ENCODE measurements at regions not wholly inside any gene's neighbourhood (a gene's known extent, or its start where the extent isn't known, plus 50 kb on each side); places are given as distances from the start of the nearest gene placed in this dataset.
"Not testable (repeated sequence)": the region's sequence is repeated elsewhere in the genome, so short reads cannot be mapped to it uniquely, and the experiment has no call there.

DNA sequence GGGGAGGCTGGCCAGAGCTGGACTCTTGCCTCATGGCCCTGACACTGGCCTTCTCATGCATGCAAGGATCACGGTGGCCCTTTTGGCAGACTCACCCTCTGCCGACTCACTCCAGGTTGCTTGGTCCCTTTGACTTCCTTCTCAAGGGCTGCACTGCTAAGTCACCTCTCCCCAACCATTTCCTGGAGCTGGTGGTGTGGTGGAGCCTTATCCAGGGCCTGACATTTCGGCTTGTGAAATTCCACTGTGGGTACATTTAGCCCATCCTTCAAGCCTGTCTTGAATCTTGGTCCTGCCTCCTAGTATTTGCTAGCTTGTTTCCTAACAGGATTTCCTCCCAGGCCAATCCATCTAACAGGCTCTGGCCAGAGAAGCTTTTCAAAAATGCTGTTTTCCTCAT, 52.6 kb upstream of the JUN start:
- DNase-seq (ENCODE audit: low spot score), result no peak

DNA sequence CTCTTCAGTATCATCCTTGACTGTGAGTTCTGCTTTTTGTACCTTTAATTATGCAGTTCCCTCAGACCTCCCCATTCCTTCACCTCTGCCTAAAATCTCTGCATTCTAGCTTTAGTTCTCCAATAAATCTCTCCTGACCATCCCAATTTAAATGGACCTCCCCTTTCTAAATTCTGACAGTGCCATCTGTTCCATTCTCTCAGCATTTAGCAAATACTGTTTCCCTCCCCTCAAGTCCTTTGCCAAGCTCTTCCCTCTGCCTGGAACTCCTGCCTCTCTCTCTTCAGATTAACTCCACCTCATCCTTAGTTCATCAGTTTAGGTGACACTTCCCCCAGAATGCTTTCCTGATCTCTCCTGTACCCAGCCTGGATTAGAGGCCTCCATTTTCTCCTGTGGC, 54.0 kb upstream of the JUN start:
- DNase-seq (ENCODE audit: low spot score), result no peak

DNA sequence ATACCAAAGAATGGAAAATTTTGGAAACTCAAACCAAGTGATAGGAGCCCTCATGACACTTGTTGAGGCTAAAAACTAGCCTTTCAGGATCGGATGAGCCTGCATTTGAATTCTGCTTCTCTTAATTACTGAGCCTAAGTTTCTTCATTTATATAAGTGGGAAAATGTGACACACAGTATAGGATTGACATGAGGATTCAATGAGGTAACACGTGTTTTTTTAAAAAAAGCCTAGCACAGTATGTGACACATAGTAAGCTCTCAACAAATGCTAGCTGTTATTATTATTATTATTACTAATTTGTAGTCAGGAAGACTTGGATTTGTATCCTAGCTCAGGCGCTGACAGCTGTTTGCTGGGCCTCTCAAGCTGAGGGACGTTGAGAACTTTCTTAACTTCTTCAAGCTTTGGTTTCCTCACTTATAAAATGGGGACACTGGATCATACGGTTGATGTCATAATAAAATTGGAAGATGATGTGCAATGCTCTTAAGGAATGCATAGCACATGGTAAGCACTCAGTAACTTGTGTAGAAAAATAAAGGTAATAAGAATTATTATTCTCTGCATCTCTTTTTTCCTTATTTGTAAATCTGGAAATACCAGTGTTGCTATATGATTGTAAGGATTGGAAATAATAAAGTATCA, 55.4 kb upstream of the JUN start:
- no peak for DNase-seq (ENCODE audit: low spot score)

DNA sequence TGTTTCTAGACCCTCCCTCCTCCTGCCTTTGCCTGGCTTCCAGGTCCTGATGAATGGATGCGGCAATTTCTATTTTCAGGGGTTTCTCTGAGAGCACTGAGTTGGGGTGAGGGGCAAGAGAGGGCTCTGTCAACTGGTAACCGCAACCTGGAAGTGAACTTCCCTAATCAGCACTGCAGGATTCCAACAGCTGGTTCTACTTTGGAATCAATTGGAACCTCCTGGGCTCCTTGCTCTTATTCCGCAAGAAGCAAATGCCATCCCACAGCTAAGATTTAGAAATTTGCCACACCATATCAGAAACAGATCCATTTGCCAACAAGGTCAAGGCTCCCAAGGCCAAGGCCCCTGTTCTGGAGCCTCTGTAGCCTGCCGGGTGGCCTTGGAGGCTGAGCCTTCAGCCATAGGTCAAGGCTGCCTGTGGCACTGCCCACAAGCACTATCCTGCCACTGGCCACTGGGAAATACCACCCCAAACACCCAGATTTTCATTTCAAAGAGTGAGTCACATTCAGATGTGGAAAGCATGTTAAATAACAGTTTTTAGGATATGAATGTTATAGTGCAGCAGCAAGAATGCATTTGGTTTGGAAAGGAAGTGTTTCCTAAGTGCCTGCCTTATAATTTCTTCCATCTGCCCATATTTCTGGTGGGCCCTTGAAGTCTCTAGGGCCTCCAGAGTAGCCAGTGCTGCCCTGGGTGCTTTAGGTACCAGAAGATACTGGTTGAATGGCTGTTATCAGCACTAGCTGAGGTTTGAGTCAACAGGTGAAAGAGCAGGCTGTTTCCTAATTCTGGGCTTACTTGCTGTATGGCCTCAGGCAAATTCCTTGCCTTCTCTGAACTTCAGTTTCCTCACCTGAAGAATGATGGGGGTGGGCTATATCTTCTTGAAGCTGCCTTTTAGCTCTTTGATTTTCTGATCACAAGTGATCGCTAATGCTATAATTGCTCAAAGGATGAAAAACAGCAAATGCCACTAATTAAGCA, 56.3 kb upstream of the JUN start:
- DNase-seq (ENCODE audit: low spot score), result no peak

DNA sequence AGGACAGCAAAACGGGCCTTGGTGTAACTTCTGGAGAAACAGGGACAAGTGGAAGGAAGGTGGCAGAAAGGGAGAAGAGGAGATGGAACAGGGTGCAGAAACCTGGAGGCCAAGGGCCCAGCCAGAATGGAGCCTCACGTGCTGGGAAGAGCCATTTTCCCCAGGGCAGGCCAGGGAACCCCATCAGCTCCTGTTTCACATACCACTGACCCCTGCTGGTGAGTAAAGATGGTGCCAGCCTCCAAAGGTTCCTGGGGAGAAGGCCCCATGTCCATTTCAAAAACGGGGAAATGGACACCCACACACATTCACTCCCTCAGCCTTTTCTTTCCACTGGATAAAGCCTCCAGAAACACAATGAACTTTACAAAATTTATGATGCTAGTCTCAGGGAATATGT, 57.6 kb upstream of the JUN start:
- DNase-seq (ENCODE audit: low spot score), result no peak

DNA sequence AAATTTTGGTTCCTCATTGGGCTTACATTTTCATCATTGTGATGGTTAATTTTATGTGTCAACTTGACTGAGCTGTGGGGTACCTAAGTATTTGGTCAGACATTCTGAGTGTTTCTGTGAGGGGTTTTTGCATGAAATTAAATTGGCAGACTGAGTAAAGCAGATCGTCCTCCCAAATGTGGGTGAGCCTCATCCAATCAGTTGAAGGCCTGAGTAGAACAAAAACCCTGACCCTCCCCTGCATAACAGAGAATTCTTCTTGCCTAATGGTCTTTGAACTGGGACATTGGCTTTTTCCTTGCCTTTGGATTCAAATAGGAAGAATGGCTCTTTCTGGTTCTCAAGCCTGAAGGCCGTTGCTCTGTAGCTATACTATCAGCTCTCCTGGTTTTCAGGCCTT, 59.1 kb upstream of the JUN start:
- no peak for DNase-seq (ENCODE audit: low spot score)

DNA sequence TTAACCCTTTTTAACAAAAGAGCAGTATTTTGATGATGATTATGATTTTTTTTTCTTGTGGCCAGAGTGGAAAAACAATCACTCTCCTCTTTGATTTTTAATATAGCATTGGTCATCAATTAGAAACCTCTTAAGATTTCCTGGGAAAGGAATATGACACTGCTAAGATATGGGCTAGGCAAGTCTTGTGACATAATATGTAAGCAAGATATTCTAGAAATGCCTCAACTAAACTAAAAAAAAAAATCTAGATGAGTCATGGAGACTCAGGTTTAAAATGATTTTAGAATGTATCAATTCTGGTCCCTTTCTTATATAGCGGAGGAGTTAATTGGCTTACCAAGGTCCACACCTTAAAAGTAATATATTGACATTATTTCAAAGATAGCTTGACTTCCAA, 60.3 kb upstream of the JUN start:
- DNase-seq (ENCODE audit: low spot score), result no peak

DNA sequence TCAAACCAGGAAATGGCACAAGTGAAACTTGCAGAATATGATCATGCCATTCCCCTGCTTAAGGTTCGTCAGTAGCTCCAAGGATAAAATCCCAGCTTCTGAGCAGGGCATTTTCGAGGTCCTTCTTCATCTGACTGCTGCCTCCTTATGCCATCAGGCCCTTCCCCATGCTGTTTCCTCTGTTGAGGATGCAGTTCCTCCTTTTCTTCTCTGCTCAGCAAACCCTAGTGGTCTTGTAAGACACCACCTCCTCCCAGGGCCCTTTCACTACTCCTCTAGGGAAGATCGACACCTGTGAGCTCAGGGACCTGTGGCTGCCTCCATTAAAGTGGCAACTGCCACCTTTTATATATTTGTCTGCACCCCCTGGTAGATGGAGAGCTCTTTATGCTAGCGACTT, 62.1 kb upstream of the JUN start:
- no peak for DNase-seq (ENCODE audit: low spot score)

DNA sequence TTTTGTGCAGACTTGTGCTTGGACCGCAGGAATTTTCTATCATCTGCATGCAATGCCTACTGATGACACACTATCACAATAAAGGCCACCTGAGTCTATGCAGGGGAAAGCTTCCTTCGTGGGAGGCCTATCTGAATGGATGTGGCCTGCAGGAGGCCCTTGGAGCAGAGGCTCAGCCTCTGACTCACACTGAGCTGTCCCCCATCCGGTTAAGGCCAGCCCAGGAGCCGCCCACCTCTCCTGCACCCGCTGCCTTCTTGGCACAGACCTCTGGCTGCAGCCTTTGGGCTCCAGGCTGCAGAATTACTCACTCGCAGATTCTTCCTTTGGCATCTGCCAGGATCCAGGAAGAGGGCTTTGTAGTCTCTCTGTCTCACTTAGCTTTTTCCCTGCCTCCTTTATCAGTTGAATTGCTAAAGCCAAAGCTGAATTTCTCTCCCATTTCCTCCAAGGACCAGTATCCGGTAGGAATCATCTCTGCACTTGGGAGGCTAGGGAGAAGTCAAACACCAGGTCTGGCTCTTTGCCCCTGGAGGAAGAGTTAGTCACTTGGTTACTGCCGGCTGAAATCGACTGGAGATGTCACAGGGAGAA, 65.1 kb upstream of the JUN start:
- no peak for DNase-seq (ENCODE audit: low spot score)

DNA sequence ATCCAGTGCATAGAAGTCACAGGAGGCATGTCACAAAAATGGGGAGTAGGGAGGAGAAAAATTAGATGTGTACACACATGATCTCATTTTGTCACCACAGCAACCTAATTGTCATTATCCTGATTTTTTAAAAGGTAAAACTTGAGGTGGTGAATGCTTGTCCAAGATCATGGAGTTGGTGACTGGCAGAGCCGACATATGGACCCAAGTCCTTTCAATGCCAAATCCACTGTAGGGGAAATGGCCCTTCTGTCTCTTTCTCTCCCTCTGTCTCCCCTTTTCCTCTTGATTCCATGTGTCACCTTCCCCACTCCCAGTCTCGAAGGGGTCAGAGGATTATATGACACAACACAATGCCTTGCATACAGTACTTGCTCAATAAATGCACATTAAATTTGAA, 65.7 kb upstream of the JUN start:
- DNase-seq (ENCODE audit: low spot score), result no peak

DNA sequence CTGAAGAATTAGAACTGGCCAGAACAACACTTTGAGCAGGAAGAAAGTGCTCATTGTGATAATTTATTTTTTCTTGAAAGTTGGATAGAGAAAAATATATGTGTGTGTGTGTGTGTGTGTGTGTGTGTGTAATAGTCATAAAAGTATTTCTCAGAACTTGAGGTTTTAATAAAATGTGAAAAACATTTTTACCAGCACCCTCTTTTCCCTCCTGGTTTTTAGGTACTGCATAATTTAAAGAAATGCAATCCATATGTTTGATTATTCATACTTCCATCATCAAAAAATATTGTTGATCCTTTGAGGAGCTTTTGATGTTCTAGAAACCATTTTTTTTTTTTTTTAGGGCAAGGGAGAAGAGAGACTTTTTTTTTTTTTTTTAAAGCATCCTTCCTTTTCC, 66.8 kb upstream of the JUN start:
- no peak for DNase-seq (ENCODE audit: low spot score)

DNA sequence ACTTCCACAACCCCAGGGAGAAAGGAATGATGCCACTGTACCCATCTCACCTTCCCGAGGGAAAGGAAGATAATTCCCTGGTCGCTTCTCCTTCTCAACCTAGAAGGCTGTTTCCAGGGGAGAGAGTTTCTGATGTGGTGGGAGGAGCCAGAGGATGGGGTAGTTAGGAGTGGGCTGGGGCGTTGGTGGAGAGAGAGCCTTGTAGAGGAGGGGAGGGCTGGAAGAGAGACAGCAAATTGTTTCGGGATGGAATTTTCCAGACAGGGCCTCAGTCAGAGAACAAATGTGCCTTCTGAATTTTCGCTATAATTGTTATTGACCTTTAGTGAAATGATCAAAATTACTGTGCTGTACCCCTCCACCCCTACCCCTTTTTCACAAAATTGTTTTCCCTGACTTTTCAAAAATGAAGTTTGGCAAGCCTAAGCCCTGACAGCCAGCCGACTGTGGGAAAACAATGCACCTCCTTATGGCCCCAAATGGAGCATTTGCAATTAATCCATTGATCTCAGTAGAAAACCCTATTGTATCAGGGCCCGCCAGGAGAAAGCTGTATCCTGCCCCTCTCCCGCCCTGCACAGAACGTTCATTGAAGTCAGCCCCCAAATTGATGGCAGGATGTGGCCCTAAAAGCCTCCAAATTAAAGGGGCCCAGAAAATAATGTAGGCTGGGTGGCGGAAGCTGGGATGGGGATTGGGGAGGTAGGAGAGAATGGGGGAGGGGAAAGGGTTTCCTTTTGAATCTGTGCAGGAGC, 69.1 kb upstream of the JUN start:
- no peak for DNase-seq (ENCODE audit: low spot score)

DNA sequence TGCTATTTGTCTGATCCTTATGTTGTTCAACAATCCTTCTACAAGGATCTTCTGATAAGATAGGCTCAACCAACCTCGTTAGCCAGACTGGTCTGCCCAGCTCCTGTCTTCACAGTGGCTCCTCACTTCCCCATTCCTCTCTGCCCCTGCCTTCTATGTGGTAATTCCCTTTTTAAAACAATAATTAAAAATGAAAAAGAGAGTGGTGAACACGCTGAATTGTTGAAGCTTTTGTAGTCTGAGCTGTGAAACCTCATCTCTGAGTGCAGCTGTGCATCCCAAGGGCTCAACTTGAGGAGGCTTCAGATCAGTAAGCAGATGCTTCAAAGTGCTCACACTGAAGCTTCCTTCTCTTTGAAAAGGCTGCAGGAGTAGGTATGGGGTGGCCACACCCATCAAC, 70.7 kb upstream of the JUN start:
- no peak for DNase-seq (ENCODE audit: low spot score)

DNA sequence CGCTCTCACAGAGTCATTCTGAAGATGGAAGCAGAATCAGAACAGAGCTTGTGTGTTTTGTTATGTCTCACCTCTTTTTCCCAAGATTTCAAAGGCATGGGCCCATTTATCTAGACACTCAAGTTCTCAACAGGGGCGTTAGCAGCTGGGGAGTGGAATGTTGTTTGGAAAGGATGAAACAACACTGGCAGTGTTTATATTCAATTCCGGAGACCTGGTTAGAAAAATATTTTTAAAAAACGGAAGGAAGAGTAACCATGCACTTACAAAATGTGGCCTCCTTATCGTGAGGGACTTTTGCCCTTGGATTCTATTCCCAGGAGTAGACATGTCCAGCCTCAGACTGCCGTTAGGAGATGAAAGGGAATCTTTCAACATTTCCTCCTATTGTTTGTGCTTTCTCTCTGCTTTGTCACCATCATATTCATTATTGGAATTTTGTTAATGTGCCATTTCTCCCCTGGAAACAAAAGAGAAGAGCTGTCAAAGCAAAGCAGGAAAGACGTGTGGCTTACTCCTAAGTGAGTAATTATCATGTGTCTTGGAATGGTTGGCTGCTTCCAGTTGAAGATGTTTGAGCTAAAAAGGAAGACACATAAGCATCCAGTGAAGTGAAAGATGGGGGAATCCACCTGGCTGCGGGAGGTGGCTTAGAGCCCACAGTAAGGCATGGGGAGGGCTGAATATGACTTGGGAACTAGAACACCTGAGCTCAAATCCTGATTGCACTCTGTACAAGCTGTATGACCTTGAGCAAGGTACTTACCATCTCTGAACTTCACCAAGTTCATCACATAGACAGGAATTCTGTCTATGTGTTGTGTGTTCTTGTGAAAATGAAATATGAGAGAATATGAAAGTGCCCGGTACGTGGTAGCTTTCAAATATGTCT, 71.7 kb upstream of the JUN start:
- no peak for DNase-seq (ENCODE audit: low spot score)

DNA sequence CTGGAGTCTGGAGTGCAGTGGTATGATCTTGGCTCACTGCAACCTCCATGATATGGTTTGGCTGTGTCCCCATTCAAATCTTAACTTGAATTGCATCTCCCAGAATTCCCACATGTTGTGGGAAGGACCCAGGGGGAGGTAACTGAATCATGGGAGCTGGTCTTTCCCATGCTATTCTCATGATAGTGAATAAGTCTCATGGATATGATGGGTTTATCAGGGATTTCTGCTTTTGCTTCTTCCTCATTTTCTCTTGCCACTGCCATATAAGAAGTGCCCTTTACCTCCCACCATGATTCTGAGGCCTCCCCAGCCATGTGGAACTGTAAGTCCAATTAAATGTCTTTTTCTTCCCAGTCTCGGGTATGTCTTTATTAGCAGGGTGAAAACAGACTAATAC, 72.4 kb upstream of the JUN start:
- DNase-seq (ENCODE audit: low spot score), result not testable (repeated sequence)

DNA sequence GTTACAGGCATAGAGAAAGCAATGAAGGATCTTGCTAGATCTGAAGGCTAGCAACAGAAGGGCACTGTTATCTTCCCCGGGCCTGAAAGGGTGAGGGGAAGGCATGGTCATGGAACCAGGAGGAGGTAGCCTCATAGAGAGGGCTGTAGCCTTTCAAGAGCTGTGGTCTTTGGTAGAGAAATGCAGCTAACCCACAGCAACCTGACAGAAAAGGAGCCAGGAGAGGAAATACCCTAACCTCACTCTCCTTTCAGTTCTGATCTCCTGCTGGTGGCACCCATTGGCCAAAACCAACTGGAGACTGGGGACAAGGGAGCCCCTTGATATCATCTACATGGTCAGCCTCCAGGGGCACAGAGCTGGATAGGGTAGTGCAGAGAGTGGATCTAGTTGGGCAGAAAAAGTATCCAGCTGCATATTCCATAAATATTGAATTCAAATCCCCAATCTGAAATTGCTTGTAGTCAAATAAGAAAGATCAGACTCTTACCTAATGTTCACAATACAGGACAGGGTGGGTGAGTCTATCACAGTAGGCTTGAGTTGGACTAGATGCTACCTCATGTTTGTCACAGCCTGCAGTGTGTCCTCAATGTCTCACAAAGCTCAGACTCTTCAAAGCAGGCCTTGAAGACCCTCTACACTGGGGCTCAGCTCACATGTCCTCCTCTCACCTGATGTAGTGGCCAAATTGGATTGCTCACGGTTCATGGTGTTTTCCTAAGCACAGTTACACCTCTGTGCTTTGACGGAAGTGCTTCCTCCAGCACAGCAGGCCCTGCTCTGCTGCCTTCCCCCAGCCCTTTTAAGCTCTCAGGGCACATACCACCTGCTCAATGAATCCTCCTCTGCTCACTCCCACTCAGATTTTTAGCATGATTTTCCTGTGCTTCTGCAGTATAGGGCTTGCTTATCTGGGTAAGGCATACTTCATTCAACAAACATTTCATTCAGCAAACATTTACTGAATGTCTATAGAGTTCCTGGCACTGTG, 74.1 kb upstream of the JUN start:
- DNase-seq (ENCODE audit: low spot score), result peak; percentile 19

DNA sequence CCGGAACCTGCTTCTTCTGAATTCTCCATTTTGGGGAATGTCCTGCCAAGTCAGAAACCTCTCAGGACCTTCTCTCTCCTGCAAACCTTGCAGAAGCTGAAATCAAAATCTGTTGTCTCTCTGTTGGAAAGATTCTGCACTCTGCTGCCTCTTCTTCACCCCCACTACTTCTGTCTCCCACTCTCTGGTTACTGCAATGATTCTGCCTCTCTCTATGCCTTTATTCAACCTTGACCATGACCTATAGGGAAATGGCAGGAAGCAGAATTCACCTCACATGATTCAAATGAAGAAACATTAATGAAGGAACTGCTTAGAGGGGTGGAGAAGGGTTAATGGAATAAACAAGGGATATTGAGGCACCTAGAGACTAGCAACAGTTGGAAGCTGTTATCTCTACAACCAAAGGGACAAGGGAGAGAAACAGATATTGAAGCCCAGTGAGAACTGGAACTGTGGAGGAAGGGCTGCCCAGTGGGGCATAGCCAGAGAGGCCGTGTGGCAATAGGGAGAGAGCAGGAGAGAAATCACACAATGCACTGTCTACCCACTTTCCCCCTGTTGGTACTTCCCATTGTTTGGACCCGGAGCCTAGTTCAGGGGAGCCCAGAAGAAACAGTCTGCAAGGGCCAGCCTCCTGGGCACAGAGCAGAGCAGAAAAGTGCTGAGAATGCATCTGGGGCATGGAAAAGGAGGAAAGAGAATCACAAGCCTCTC, 76.1 kb upstream of the JUN start:
- DNase-seq (ENCODE audit: low spot score), result no peak

DNA sequence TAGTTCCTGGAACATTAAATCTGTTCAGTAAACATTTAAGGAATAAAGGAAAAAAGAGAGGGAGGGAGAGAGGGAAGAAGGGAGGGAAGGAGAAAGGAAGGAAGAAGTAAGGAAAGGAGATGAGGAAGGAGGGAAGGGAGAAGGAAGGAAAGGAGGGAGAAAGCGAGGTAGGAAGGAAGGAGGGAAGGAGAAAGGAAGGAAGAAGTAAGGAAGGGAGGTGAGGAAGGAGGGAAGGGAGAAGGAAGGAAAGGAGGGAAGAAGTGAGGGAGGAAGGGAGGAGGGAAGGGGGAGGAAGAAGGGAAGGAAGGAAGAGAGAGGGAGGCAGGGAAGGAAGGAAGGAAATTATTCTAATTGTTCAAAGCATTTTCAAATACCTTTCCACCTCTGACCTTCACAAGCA, 77.2 kb upstream of the JUN start:
- DNase-seq (ENCODE audit: low spot score), result no peak

DNA sequence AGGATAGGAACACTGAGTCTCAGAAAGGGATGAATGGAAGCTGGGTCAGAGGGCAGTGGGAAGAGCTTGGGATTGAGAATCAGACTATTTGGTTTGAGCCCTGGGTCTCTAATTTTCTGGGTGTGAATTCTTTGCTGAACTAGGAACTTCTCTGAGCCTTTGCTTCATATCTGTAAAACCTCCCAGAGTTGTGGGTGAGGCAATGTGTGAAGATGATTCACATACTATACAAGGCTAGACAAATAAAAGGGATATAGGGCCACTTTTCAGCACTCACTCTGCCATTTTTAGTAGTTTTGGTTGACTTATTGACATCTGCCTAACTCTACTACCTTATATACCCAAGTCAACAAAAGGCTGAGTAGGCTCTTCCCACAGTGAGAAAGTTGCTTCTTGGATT, 77.7 kb upstream of the JUN start:
- no peak for DNase-seq (ENCODE audit: low spot score)
